HG02588 (cell line): ENCODE measurements at regions not wholly inside any gene's neighbourhood (a gene's known extent, or its start where the extent isn't known, plus 50 kb on each side); places are given as distances from the start of the nearest gene placed in this dataset.
"Not testable (repeated sequence)": the region's sequence is repeated elsewhere in the genome, so short reads cannot be mapped to it uniquely, and the experiment has no call there.

Experiments
- ATAC-seq: cut with Tn5 transposase; IDR thresholded peaks from one replicate; pipeline ENCODE4 v1.9.1; 2021; ENCODE audit warnings: mild to moderate bottlenecking, moderate library complexity; ENCODE audit not compliant: unreplicated experiment

DNA sequence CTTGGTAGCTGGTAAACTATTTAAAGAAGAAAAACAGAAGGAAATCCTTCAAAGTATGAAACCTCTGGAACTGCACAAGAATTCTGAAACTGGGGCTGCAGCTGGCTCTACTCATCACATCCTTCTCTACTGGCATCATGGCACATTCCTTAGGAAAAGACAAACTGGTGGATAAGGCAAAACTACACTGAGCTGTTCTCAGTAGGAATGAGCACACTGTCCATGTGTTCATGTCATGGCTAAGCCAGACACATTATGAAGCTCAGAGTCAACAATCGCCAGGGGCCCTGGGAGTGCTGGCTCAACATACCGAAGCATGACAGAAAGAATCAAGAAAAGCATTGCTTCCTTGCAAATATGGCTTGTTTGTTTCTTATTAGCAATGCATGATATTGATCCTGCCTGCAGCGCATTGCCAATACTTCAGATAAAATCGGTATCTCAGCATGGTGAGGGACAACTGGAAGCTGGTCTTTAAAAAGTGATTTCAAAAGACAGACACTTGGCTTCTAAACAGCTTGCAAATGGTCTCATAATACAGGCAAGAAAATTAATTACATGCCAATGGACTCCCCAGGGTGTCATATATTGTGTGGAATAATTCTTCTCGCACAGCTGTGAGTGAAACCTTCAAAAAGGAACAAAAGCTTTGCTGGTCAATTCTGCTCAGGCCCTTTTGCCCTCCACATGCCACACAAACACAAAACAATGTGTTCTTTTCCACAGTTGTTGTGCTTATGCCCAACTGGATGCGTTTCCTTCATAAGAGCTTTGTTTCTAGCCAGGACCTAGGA is 300.2 kb upstream of the VCX start:
- no peak for ATAC-seq

DNA sequence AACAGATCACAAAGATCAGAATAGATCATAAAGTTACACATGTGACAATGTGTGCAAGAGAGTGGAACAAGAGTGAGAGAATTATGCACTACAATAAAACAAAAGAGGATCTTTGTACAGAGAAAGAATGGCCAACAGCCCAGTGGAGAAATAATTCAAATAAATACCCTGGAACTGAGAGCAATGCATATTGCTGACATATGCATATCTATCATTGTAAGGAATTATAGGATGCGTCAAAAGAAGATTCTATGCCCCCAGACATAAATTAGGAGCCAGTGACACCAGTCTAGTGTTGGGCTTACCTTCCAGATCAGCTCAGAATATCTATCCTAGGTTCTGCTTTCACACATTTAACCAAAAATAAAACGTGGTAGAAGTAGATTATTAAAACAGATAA is 320.1 kb upstream of the VCX start:
- no peak for ATAC-seq

DNA sequence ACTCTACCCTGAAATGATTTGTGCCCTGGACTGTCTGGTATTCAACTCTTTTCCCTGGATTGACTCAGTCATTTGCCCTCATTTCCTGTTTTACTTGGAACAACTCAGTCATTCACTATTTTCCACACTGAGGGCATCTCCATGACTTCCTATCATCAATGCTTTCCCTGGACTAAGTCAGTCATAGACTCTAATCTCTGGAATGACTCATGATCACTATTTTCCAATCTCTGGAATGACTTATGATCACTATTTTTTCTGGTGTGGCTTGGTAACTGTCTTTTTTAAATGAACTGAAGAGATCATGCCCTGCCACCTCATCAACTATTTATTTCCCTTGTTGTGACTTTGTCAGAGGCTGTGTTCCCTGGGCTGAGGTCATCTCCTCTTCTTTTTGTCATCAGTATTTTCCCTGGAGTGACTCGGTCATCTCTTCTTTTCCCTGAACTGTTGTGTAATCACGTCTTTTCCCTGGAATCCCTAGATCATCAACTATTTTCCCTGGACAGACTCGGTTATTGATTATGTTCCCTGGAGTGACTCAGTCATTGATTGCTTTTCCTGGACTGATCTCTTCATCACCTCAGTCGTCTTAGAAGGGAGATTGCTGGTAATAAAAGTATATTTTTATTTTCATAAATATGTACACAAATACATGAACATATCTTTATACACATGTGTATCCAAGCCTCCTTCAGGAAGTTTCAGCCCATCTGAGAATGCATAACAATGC is 327.1 kb upstream of the VCX start:
- no peak for ATAC-seq

DNA sequence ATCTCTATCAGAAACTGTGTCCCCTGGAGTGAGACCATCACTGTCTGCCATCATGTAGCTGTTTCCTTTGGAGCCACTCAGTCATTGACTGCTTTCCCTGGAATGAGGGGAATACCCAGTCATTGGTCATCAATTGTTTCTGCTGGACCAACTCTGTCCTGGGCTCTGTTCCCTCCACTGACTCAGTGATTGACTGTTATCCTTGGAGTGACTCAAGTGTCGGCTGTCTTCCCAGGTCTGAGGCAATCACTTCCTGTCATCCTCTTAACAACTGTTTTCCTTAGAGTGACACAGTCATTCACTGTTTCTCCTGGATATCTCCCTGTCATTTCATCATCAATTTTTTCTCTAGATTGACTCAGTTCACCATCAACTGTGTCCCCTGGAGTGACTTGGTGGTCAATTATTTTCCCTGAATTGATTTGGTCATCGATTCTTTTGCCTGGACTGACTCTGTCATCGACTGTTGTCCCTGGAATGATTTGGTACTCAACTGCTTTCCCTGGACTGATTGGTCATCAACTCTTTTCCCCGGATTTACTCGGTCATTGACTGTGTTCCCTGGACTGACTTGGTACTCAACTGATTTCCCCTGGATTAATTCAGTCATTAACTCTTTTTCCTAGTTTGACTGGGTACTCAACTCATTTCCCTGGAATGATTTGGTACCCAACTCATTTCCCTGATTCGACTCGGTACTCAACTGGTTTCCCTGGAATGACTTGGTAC is 327.9 kb upstream of the VCX start:
- no peak for ATAC-seq

DNA sequence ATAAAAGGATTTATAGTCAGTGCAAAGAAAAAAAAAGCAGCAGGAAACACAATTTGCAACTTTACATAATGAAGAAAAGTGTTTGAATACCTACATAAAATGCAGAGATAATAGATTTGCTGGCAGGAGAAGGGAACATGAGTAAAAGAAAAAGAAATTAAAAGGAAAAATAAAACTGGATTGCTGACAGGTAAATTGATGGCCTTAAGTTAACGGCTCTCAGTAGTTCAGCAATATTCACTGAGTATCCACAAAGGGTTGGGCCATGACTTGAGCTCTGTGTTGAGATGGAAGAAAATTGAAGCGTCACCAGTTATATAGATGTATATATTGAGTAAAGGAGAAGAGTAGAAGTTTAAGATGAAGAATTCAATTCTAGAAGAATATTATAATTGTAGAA is 330.1 kb upstream of the VCX start:
- no peak for ATAC-seq

DNA sequence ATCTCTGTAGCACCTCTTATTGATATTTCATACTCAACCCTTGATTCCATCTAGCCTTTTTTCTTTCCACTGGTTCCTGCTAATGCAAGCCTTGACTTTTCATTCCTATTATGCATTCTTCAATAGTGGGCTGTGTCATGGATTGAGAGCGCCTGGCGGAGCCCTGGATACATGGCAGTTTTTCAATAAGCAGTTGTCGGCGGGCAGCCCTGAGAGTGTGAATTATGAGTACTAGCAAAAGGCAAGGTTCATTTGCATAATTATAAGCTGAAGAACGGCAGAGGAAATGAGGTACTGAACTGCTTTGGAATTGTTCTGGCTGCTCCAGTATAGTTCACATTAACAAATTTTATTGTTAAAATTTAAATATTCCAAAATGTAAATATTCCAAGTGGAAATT is 339.7 kb upstream of the VCX start:
- no peak for ATAC-seq

DNA sequence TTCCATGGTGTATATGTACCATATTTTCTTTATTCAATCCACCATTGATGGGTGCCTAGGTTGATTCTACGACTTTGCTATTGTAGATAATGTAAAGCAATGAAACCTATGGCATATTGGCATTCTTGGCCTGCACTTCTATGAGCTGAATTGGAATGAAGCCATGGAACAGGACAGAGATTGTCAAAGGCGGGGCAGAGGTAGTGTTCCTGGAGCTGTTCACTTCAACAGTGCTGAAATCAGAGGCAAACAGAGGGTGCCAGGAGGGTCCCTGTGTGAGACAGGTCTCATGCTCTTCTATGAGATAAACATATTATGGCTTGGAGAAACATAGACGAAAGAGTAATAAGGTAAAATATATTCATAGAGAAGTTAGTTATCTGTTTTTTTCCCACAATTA is 342.6 kb upstream of the VCX start:
- no peak for ATAC-seq

DNA sequence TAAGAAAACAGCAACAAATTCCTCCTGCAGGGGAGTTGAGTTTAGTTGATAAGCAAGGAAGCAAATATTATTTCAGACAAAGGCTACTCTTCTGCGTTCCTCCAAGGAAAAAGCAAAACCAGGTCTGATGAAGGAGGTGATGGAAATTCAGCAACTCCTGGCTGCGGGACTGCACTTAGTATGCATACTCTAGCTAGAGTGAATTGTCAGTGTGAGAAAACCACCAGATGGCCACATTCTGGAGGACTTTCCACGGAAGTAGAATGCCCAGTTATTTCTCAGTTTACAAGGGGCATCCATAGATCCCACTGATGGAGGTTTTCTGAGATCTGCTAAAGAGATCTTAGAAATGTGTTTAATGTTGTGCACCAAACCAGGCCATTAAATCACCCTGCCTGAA is 338.6 kb upstream of the PUDP start:
- no peak for ATAC-seq

DNA sequence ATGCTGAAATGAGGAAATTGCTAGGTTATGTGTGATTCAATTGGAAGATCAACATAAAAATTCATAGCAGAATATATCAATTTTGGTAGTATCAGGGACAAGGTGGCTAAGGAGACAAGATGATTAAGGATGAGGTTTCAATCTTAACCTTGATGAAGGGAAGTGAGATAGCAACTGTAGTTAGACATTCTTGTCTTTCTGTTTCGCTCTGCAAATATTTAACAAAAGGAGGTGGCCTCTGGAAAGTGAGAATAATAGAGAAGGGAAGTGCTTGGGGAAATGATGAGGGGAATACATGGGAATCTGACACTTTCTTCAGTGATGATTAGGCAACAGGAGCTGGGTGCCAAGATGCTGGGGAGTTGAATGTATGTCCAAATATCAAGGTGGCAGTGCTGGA is 337.1 kb upstream of the PUDP start:
- no peak for ATAC-seq

DNA sequence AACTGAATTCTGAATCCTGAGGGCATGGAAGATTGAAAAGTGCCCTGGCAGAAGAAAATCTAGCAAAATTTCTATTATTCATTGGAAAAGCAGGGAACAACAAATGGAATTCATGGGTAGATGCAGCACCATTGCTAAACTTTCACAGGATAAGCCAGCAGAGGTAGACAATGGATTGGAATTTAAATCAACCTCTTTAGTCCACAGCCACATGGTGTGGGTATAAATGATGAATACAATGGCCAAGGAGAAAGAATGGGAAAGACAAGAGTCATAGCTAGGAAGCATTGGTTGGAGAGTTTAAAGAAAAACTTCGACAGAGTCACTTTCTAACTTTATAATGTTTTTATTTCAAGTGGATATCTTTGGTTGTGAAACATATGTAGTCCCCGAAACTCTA is 332.8 kb upstream of the PUDP start:
- ATAC-seq: no peak

DNA sequence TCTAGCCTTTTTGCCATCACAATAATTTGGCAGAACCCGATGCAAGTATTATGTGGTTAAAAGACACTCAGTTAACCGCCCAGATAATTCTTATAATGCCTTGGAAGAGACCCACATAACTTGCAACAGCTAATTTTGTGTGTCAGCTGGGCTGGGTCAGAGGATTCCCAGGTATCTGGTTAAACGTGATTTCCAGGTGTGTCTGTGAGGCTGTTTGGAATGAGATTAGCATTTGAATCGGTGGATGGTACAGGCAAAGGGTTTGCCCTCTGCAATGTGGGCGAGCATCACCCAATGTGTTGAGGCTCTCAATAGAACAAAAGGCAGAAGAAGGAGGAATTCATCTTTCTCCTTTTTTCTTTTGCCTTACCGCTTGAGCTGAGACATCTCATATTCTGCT is 314.2 kb upstream of the PUDP start:
- ATAC-seq: no peak

DNA sequence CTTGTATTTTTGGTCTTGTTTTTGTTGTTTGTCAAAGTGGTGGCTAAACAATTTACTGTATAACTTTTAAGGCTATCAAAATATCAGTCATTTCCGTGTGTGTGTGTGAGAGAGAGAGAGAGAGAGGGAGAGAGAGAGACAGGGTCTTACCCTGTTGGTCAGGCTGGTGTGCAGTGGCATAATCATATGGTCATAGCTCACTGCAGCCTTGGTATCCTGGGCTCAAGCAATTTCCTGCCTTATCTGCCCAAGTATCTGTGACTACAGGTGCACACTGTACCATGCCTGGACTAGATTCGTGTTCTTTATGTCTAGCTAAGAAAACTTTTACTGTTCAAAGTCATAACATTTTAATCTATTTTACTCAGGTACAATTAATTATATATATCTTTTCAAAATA is 313.1 kb upstream of the PUDP start:
- not testable (repeated sequence) for ATAC-seq

DNA sequence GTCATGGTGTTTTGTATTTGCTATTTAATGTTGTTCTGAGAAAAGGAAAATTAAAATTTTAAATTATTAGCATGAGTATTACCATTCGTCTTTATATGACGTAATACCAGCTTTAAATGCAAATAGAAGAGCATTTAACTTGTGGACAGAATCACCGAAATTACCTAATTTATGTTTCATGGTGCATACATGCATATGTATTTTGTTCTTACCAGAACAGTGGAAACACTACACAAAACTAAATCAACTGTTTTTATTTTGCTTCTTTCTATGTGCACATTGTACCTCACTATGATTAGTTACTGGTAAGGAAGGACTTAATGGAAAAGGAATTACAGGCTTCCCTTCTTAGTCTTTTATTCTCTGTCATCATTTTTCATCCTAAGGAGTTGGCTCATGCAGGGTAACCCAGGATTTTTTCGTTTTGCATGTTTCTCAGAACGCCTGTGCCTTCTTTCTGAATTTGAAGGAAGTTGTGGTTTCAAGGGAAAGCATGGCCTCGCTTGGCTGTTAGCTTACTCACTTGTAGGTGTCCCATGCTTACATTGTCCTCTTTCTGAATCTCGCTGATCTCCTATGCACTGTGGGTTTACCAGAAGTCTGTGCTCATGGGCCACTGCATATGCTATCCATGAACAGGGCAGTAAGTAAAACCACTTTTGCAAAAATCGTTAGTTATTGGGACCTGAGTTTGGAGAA is 300.0 kb upstream of the PUDP start:
- ATAC-seq: no peak

DNA sequence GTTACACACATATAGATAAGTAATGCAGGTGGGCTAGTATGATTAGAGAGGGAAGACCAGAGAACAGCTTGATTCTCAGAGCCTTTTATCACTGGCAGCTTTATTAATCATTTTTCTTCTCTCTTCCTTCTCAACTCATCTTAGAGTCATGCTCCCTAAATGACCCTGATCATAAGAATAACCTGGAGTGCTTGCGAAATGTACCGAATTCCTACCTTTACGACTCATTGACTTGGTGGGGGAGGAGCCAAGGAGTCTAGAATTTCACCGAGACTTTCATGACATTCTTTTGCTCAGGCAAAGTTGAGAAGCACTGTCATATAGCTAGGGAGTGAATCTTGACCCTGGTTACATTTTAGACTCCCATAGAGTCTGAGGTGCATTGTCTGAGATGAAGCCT is 298.9 kb upstream of the PUDP start:
- ATAC-seq: no peak

DNA sequence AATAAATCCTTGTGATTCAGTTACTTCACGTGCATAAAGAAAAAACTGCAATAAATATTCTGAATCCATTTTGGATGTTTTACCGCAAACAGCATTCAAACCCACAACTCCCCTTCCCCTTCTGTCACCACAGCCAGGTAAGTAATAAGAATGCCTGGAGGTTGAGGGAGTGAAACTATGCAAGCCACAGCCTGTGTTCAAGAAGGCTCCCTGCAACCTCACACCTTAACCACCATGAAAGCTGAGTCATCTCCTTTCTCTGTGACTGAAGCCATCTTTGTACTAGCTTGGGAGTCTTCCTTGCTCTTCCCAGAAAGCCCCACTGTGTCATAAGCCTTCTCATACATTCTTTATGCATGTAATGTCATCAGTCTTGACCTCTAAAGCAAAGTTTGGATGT is 297.0 kb upstream of the PUDP start:
- ATAC-seq: peak; percentile 82

DNA sequence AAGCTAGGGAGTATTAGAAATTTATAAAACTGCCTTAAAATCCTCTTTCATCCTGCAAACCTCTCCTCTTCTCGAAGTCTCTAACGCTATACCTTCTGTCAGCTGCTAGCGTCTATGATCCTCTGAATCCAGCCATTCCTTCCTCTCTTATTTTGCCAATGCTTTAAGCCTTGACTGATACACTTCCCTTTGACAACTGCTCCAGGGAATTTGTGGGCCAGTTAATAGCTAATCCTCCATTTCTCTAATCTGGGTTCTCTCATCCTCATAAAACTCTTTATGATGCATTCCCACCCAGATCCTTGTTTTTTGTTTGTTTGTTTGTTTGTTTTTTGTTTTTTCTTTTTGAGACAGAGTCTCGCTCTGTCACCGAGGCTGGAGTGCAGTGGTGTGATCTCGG is 293.6 kb upstream of the PUDP start:
- ATAC-seq: no peak

DNA sequence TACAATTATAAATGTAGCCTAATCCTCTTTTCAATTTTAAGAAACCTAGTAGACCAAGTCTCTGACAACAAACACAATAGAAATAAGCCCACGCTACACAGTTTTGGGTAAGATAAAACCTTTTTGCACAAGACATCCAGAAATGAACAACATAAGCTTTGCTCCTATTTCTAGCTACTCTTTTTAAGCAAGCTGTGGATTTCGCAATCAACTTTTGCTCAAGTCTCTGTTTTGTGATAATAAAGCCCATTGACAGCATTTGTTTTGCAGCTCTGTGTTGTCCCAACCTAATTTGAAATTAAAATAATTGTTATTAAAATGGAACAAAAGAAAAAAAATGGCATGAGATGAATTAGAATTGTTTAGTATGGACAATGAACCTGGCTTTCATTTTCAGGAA is 287.9 kb upstream of the PUDP start:
- ATAC-seq: no peak

DNA sequence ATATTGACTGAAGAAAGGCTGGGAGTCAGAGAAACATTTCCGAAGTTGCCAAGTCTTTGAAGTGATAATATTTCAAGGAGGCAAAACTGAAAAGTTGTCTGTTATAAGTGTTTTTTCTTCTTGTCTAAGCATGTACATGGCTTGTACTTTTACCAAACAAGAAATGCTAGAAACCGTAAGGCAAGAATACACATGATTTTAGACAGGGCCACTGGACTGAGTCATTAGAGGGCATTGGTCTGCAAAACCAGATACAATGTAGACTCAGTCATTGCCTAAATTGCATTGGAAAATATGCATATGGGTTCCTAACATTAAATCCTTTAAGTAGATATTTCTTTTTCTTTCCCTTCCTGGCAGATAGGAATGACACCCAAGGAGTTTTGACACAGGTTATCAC is 284.9 kb upstream of the PUDP start:
- no peak for ATAC-seq

DNA sequence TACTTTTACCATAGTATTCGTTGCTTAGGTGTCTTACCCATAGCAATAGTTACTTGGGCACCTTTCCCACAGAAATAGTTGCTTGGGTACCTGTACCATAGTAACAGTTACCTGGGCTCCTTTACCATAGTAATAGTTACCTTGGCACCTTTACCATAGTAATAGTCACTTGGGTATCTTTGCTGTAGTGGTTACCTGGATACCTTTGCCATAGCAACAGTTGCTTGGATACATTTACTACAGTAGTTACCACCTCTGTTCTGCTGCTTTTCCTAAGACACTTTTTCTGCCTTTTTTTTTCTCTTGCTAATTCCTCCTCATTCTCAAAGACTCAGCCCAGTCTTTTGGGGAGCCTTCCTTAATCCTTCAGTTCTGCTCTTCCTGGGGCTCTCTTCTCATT is 272.8 kb upstream of the PUDP start:
- ATAC-seq: no peak

DNA sequence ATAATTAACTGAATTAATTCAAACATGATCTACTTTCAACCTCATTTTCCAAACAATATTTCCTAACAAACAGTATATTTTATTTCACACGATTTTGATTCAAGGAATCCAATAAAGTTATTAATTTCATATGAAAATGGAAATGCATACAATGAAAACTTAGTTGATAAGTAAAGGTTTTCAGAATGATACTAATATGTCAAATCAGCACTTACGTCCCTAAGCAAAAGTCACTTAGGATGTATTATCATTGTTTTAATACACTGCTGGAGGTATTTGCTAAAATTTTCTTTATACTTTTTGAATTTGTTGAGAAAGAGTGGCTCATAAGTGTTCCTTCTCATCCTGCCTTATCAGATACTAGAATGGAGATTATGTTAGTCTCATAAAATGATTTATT is 266.8 kb upstream of the PUDP start:
- ATAC-seq: no peak

DNA sequence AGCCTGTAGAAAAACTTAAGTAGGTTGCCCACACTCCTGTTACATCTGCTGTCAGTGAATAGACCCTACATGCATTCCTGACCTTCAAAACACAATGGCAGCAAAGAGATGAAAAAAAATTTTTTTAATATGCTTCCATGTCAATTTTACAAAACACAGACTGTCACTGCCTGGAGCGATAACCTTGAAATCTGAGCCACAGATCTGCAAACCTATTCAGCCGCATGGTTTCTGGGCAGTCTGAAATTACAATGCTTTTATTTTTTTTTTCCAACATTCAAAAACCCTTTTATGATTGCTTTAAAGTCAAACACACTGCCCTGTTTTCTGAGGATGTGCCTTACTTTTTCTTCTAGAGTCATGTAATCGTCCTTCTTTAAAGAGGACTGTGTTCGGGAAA is 264.9 kb upstream of the PUDP start:
- ATAC-seq: no peak
